22Rv1 (cell line): ENCODE measurements at regions not wholly inside any gene's neighbourhood (a gene's known extent, or its start where the extent isn't known, plus 50 kb on each side); places are given as distances from the start of the nearest gene placed in this dataset.

ENCODE experiments used
- CTCF ChIP-seq: fragments of 450-650 bp; IDR thresholded peaks from 2 replicates; pipeline ENCODE4 v1.5.1; 2017; ENCODE audit warnings: mild to moderate bottlenecking
- ZFX ChIP-seq: fragments of 450-650 bp; IDR thresholded peaks from 2 replicates; pipeline ENCODE4 v1.6.1; 2017; ENCODE audit warnings: antibody characterized with exemption, borderline replicate concordance

GRCh38 chr2:207334301-207334623 lies 168.5 kb upstream of the KLF7 start:
- TF ChIP-seq CTCF: no peak
- no peak for TF ChIP-seq ZFX
